ENCODE measurements at regions not wholly inside any gene's neighbourhood (a gene's known extent, or its start where the extent isn't known, plus 50 kb on each side); places are given as distances from the start of the nearest gene placed in this dataset.
"Not testable (repeated sequence)": the region's sequence is repeated elsewhere in the genome, so short reads cannot be mapped to it uniquely, and the experiment has no call there.

DNA sequence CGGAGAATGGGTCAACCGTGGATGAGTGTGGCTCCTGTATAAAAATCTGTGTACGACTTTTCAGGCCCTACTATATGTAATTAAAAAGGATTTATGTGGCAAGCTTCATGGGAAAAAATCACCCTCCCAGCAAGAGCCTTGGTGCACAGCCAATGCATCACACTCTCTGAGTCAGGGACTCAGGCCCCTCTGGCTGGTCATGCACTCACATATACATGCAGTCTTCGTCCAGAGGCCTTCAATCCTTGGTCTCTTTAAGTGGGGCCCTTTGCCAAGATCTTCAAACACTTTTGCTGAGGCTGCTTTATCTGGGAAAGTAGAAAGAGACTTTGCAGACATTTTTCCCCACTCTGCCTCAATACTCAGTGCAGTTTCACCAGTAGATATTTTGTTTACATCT is 311.4 kb upstream of the FSTL5 start:
- DNase-seq = no peak
- H3K4me3 ChIP-seq = no peak overlapping the region
- no peaks in the 10 kb centered on the region for H3K27me3 ChIP-seq
- no peaks in the 10 kb centered on the region for H3K36me3 ChIP-seq
- H3K27ac ChIP-seq = no peak overlapping the region
- 36 to 45% (median 40%) methylated on average over 2 to 4 of the region's 4 CpGs for WGBS, 3 donors
- TF ChIP-seq POLR2A (IDR thresholded peaks at IDR 0.05) = no peak
- TF ChIP-seq, protein P1, sequence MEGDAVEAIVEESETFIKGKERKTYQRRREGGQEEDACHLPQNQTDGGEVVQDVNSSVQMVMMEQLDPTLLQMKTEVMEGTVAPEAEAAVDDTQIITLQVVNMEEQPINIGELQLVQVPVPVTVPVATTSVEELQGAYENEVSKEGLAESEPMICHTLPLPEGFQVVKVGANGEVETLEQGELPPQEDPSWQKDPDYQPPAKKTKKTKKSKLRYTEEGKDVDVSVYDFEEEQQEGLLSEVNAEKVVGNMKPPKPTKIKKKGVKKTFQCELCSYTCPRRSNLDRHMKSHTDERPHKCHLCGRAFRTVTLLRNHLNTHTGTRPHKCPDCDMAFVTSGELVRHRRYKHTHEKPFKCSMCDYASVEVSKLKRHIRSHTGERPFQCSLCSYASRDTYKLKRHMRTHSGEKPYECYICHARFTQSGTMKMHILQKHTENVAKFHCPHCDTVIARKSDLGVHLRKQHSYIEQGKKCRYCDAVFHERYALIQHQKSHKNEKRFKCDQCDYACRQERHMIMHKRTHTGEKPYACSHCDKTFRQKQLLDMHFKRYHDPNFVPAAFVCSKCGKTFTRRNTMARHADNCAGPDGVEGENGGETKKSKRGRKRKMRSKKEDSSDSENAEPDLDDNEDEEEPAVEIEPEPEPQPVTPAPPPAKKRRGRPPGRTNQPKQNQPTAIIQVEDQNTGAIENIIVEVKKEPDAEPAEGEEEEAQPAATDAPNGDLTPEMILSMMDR (IDR thresholded peaks at IDR 0.05) = no peak
- no peak for TF ChIP-seq EP300 (IDR thresholded peaks at IDR 0.05)
- no peaks in the 10 kb centered on the region for H3K4me1 ChIP-seq (ENCODE audit: insufficient read depth)
- no peaks in the 10 kb centered on the region for H3K9me3 ChIP-seq
- intact Hi-C loops (cut with DNase I) = no loop called here

DNA sequence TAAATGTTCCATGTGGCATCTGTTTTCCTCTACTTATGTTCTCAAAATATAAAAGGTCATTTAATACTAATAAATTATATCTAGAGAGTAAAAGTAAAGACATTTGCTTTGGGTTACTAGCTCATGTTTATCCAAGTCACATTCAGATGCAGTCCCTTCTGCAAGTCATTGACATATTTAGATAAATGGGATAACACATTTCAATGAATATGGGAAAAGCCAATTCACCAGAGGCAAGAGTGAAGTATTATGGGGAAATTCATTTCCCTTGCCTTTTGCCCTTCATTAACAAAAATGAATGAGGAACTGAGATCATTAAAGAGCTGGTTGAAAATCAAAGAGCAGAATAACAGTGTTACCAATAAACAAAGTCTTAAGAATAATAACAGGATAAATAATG is 306.2 kb upstream of the FSTL5 start:
- H3K9me3 ChIP-seq = no peaks in the 10 kb centered on the region
- no peaks in the 10 kb centered on the region for H3K36me3 ChIP-seq
- no peaks in the 10 kb centered on the region for H3K4me1 ChIP-seq (ENCODE audit: insufficient read depth)
- H3K27me3 ChIP-seq = no peaks in the 10 kb centered on the region
- DNase-seq = no peak
- no peak overlapping the region for H3K27ac ChIP-seq
- H3K4me3 ChIP-seq = no peak overlapping the region
- intact Hi-C loops (cut with DNase I) = no loop called here
- TF ChIP-seq POLR2A (IDR thresholded peaks at IDR 0.05) (no peak), EP300 (IDR thresholded peaks at IDR 0.05) (no peak)
- TF ChIP-seq, protein P1 (IDR thresholded peaks at IDR 0.05) = no peak

DNA sequence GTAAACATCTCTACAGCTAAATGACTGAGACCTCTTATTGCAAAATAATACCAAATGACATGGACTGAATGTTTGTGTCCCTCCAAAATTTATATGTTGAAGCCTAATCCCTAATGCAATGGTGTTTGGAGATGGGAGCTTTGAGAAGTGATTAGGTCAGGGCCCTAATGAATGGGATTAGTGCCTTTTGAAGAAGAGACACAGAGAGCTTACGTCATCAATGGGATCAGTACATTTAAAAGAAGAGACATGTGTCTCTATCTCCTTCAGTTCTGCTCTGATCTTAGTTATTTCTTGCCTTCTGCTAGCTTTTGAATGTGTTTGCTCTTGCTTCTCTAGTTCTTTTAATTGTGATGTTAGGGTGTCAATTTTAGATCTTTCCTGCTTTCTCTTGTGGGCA is 301.6 kb upstream of the FSTL5 start:
- H3K27ac ChIP-seq; DNase-seq; H3K4me3 ChIP-seq; H3K4me1 ChIP-seq (ENCODE audit: insufficient read depth); intact Hi-C loops (cut with DNase I); H3K27me3 ChIP-seq; H3K9me3 ChIP-seq; H3K36me3 ChIP-seq: not testable (repeated sequence)
- WGBS, 3 donors = 85 to 93% (median 91%) methylated on average over 1 of the region's 1 CpG

DNA sequence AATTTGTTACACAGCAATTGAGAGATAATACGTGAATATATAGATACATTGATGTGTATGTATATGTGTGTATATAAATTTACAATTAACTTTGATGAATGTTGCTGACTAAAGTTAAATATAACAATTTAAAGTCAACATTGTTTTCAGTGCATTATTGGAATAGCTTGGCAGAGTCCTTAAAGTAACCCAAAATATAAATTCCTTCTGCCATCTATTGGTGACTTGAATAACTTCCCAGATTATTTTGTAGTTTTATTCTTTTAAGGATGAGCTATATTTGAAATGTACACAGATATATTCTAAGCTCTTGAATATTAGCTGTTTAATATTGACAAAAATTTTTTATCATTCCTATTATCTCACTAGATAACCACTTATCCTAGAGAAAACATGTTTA is 298.2 kb upstream of the FSTL5 start:
- Histone ChIP-seq H3K4me1 (ENCODE audit: insufficient read depth) (no peaks in the 10 kb centered on the region), H3K27ac (no peak overlapping the region), H3K4me3 (no peak overlapping the region), H3K27me3 (no peaks in the 10 kb centered on the region), H3K9me3 (no peaks in the 10 kb centered on the region), H3K36me3 (no peaks in the 10 kb centered on the region)
- no peak for DNase-seq
- intact Hi-C loops (cut with DNase I) = no loop called here
- WGBS, 3 donors = 12 to 35% (median 19%) methylated on average over 1 of the region's 1 CpG
- no peak for TF ChIP-seq EP300 (IDR thresholded peaks at IDR 0.05)
- TF ChIP-seq, protein P1 (IDR thresholded peaks at IDR 0.05) = no peak
- TF ChIP-seq POLR2A (IDR thresholded peaks at IDR 0.05) = no peak

DNA sequence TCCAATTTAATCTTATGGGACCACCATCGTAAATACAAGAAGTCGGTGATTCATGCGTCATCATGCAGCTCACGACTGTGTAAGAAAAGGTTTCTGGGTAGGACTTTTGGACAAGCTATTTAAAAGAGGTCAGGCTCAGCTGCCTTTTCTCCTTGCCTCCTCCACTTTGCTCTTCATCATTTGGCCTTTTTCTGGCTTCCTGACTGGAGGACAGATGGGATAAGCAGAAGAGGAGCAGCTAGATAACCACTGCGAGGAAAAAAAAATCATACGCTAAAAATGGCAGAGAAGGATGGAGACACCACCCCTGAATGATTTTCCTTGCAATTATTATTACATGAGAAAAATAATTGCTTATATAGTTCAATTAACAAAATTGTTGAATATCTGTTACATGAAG is 294.3 kb upstream of the FSTL5 start:
- DNase-seq = no peak
- no peak overlapping the region for H3K27ac ChIP-seq
- WGBS, 3 donors = 73 to 75% (median 75%) methylated on average over 6 of the region's 6 CpGs
- intact Hi-C loops (cut with DNase I) = no loop called here
- no peaks in the 10 kb centered on the region for H3K36me3 ChIP-seq
- no peaks in the 10 kb centered on the region for H3K4me1 ChIP-seq (ENCODE audit: insufficient read depth)
- H3K9me3 ChIP-seq = no peaks in the 10 kb centered on the region
- H3K27me3 ChIP-seq = no peaks in the 10 kb centered on the region
- TF ChIP-seq, protein P1 (IDR thresholded peaks at IDR 0.05) = no peak
- no peak overlapping the region for H3K4me3 ChIP-seq
